H1 (cell line): ENCODE measurements at regions not wholly inside any gene's neighbourhood (a gene's known extent, or its start where the extent isn't known, plus 50 kb on each side); places are given as distances from the start of the nearest gene placed in this dataset.

Source experiments
- CTCF ChIA-PET: fragments of 300-600 bp; sonication (Branson Sonifier 250); formaldehyde crosslinking; loops from one replicate; lab custom pipeline; 2021; ENCODE audit not compliant: partially characterized antibody; lab: Charles Lee
- POLR2A ChIA-PET: fragments of 300-600 bp; sonication (Branson Sonifier 250); formaldehyde crosslinking; loops from one replicate; lab custom pipeline; 2021; ENCODE audit warnings: inconsistent platforms; ENCODE audit not compliant: partially characterized antibody; lab: Charles Lee
- DNase-seq, 2 experiments: peaks; one replicate each; pipeline versions ENCODE4 v3.0.0 to v3.0.0-alpha.2; 2010 to 2022; ENCODE audit warnings: low spot score in 2 of 2, low read depth in 1 of 2, mixed read lengths in 1 of 2
- FAIRE-seq: peaks from 2 replicates; lab custom pipeline; 2011; peaks lifted over from hg19 to GRCh38; lab: Jason Lieb, UNC
- H2AFZ ChIP-seq: 2 replicates; pipeline ENCODE4 v1.8.1; 2012; ENCODE audit warnings: low read length, inconsistent platforms
- H2AK5ac ChIP-seq: 2 replicates; pipeline ENCODE4 v1.6.1; 2013; ENCODE audit warnings: low read depth, low read length
- H2BK120ac ChIP-seq: replicated peaks from 2 replicates; pipeline ENCODE3; 2013; ENCODE audit warnings: low read depth, low read length, inconsistent platforms
- H2BK12ac ChIP-seq: 2 replicates; pipeline ENCODE4 v1.6.1; 2013; ENCODE audit warnings: low read depth, low read length
- H2BK15ac ChIP-seq: 2 replicates; pipeline ENCODE4 v1.6.1; 2013; ENCODE audit warnings: low read length
- H2BK20ac ChIP-seq: 2 replicates; pipeline ENCODE4 v1.6.1; 2013; ENCODE audit warnings: low read length
- H2BK5ac ChIP-seq: 2 replicates; pipeline ENCODE4 v1.6.1; 2013; ENCODE audit warnings: low read depth, low read length
- H3K14ac ChIP-seq: 2 replicates; pipeline ENCODE4 v1.6.1; 2013; ENCODE audit warnings: inconsistent platforms; ENCODE audit not compliant: insufficient read length
- H3K18ac ChIP-seq: 2 replicates; pipeline ENCODE4 v1.6.1; 2013; ENCODE audit warnings: low read length; ENCODE audit errors: extremely low read depth
- H3K23ac ChIP-seq: 2 replicates; pipeline ENCODE4 v1.6.1; 2013; ENCODE audit warnings: inconsistent platforms; ENCODE audit not compliant: insufficient read length
- H3K23me2 ChIP-seq: 2 replicates; pipeline ENCODE4 v1.6.1; 2013; ENCODE audit warnings: low read depth, low read length
- H3K27ac ChIP-seq: 2 replicates; pipeline ENCODE4 v1.6.1; 2011; ENCODE audit warnings: low read depth, low read length, inconsistent platforms
- H3K27me3 ChIP-seq, 4 experiments: replicated peaks in 1 of 4; 1 replicate in 1 of 4; 2 replicates in 3 of 4; pipeline versions ENCODE4 v1.6.1 to v1.8.1; 2011 to 2013; ENCODE audit warnings: low read length in 3 of 4, mild to moderate bottlenecking in 3 of 4, inconsistent platforms in 2 of 4, mixed read lengths in 2 of 4, moderate library complexity in 1 of 4; ENCODE audit not compliant: control insufficient read depth in 3 of 4, insufficient read depth in 3 of 4; ENCODE audit errors: extremely low read depth in 1 of 4
- H3K36me3 ChIP-seq, 4 experiments: 2 replicates each; pipeline versions ENCODE4 v1.6.1 to v1.8.1; 2011 to 2013; ENCODE audit warnings: mild to moderate bottlenecking in 4 of 4, low read length in 3 of 4, moderate library complexity in 2 of 4, control low read depth in 1 of 4, inconsistent platforms in 1 of 4; ENCODE audit not compliant: insufficient read depth in 4 of 4, control insufficient read depth in 2 of 4
- H3K4ac ChIP-seq: replicated peaks from 2 replicates; pipeline ENCODE3; 2013; ENCODE audit warnings: low read length, low read depth, mixed read lengths, inconsistent platforms; ENCODE audit not compliant: insufficient read length
- H3K4me1 ChIP-seq, 4 experiments: replicated peaks in 1 of 4; 1 replicate in 1 of 4; 2 replicates in 3 of 4; pipeline versions ENCODE4 v1.6.1 to v1.8.1; 2011 to 2013; ENCODE audit warnings: low read length in 3 of 4, inconsistent platforms in 2 of 4, mixed read lengths in 1 of 4; ENCODE audit not compliant: insufficient read depth in 4 of 4, control insufficient read depth in 3 of 4
- H3K4me2 ChIP-seq, 2 experiments: 2 replicates each; pipeline versions ENCODE4 v1.6.1 to v1.8.1; 2011 to 2013; ENCODE audit warnings: low read depth in 2 of 2, low read length in 2 of 2, control low read depth in 1 of 2, inconsistent platforms in 1 of 2, mild to moderate bottlenecking in 1 of 2; ENCODE audit not compliant: insufficient read depth in 1 of 2
- H3K4me3 ChIP-seq, 4 experiments: fragments of 200-600, 300-600 bp in 1 of 4; sonication (generic), shearing (Covaris generic), sonication (Bioruptor Twin) in 1 of 4; 2 replicates each; pipeline versions ENCODE4 v1.5.1 to v1.8.1; 2011 to 2016; ENCODE audit warnings: low read length in 4 of 4, low read depth in 3 of 4, control low read depth in 2 of 4, inconsistent platforms in 2 of 4, mild to moderate bottlenecking in 2 of 4, mixed read lengths in 1 of 4, moderate library complexity in 1 of 4; ENCODE audit not compliant: insufficient read depth in 2 of 4; ENCODE audit errors: extremely low read depth in 1 of 4
- H3K56ac ChIP-seq: replicated peaks from 2 replicates; pipeline ENCODE3; 2013; ENCODE audit warnings: low read depth, mild to moderate bottlenecking, mixed read lengths, low read length, inconsistent platforms; ENCODE audit not compliant: insufficient read length
- H3K79me1 ChIP-seq: 2 replicates; pipeline ENCODE4 v1.6.1; 2013; ENCODE audit warnings: low read depth, low read length, control low read depth
- H3K79me2 ChIP-seq, 2 experiments: 2 replicates each; pipeline versions ENCODE4 v1.6.1 to v1.8.1; 2012 to 2013; ENCODE audit warnings: low read length in 2 of 2, mild to moderate bottlenecking in 2 of 2, inconsistent platforms in 1 of 2; ENCODE audit not compliant: insufficient read depth in 2 of 2, control insufficient read depth in 1 of 2
- H3K9ac ChIP-seq, 4 experiments: replicated peaks in 1 of 4; 1 replicate in 1 of 4; 2 replicates in 3 of 4; pipeline versions ENCODE4 v1.6.1 to v1.8.1; 2011 to 2013; ENCODE audit warnings: low read depth in 3 of 4, low read length in 3 of 4, control low read depth in 2 of 4, mild to moderate bottlenecking in 2 of 4, moderate library complexity in 2 of 4, inconsistent platforms in 1 of 4; ENCODE audit errors: extremely low read depth in 1 of 4
- H3K9me3 ChIP-seq, 2 experiments: 2 replicates each; pipeline versions ENCODE4 v1.6.1 to v1.8.1; 2012 to 2013; ENCODE audit warnings: mild to moderate bottlenecking in 2 of 2, moderate library complexity in 2 of 2, control low read depth in 1 of 2, inconsistent platforms in 1 of 2, low read depth in 1 of 2, low read length in 1 of 2, mixed read lengths in 1 of 2; ENCODE audit not compliant: insufficient read depth in 2 of 2
- H4K20me1 ChIP-seq, 2 experiments: replicated peaks in 1 of 2; 2 replicates each; pipeline versions ENCODE3 to v1.8.1; 2011 to 2013; ENCODE audit warnings: inconsistent platforms in 2 of 2, low read length in 2 of 2, mild to moderate bottlenecking in 1 of 2; ENCODE audit not compliant: insufficient read depth in 2 of 2, control insufficient read depth in 1 of 2
- H4K5ac ChIP-seq: 2 replicates; pipeline ENCODE4 v1.6.1; 2013; ENCODE audit warnings: low read length, low read depth, mixed read lengths, inconsistent platforms; ENCODE audit not compliant: insufficient read length
- H4K8ac ChIP-seq: 2 replicates; pipeline ENCODE4 v1.8.0; 2013; ENCODE audit warnings: mild to moderate bottlenecking, moderate library complexity, low read length, inconsistent platforms; ENCODE audit not compliant: insufficient read depth; ENCODE audit errors: extremely low read depth
- H4K91ac ChIP-seq: replicated peaks from 2 replicates; pipeline ENCODE3; 2013; ENCODE audit warnings: low read length, mixed read lengths, inconsistent platforms; ENCODE audit not compliant: insufficient read length
- EGR1 ChIP-seq: IDR thresholded peaks from 2 replicates; pipeline ENCODE4 v1.6.1; 2011; ENCODE audit warnings: low read depth, low read length, borderline replicate concordance
- EP300 ChIP-seq, 2 experiments: IDR thresholded peaks; 1 replicate in 1 of 2; 2 replicates in 1 of 2; pipeline ENCODE4 v1.6.1; 2011 to 2012; ENCODE audit warnings: low read depth in 2 of 2, low read length in 2 of 2, mild to moderate bottlenecking in 2 of 2, borderline replicate concordance in 1 of 2, inconsistent platforms in 1 of 2, moderate library complexity in 1 of 2
- JUND ChIP-seq: IDR thresholded peaks from 2 replicates; pipeline ENCODE4 v1.6.1; 2011; ENCODE audit warnings: mild to moderate bottlenecking, improper control_type of control experiment, low read length
- KDM1A ChIP-seq: fragments of 200-600, 300-600 bp; sonication (generic); IDR thresholded peaks from 2 replicates; pipeline ENCODE4 v1.7.1; 2016; ENCODE audit warnings: mild to moderate bottlenecking, low read length, borderline replicate concordance
- POLR2AphosphoS5 ChIP-seq: IDR thresholded peaks from 2 replicates; pipeline ENCODE4 v1.6.1; 2011; ENCODE audit warnings: low read depth, low read length
- RAD21 ChIP-seq, 2 experiments: IDR thresholded peaks in 1 of 2; conservative IDR thresholded peaks in 1 of 2; 2 replicates each; pipeline ENCODE4 v1.6.1; 2011; ENCODE audit warnings: low read depth in 2 of 2, low read length in 2 of 2, improper control_type of control experiment in 1 of 2, inconsistent platforms in 1 of 2, mild to moderate bottlenecking in 1 of 2, moderate library complexity in 1 of 2
- RXRA ChIP-seq: IDR thresholded peaks from 2 replicates; pipeline ENCODE4 v1.6.1; 2011; ENCODE audit warnings: low read depth, mild to moderate bottlenecking, low read length, moderate library complexity; ENCODE audit not compliant: insufficient read depth
- TAF7 ChIP-seq: optimal IDR thresholded peaks from 2 replicates; pipeline ENCODE3; 2011; ENCODE audit warnings: low read depth, mild to moderate bottlenecking, inconsistent platforms, low read length, moderate library complexity, borderline replicate concordance
- TCF12 ChIP-seq: IDR thresholded peaks from 2 replicates; pipeline ENCODE4 v1.6.1; 2011; ENCODE audit warnings: low read depth, mild to moderate bottlenecking, low read length
- WGBS, 2 experiments: shearing (Covaris generic) in 1 of 2; methylation state at CpG; one replicate each; pipeline versions ENCODE4 v1.1.6 to v1.1.7; 2013 to 2015; ENCODE audit warnings: low lambda C conversion rate in 2 of 2, mixed read lengths in 2 of 2, inconsistent platforms in 1 of 2, low coverage in 1 of 2, missing lambda C conversion rate in 1 of 2; ENCODE audit not compliant: insufficient replicate concordance in 2 of 2, insufficient coverage in 1 of 2, insufficient read length in 1 of 2; ENCODE audit errors: extremely low coverage in 1 of 2, missing lambda C conversion rate in 1 of 2; 5-methylcytosine and 5-hydroxymethylcytosine counted together
- TF ChIP-seq, protein P1 (sequence below): IDR thresholded peaks from 2 replicates; pipeline ENCODE4 v1.6.1; 2011; ENCODE audit warnings: low read length, improper control_type of control experiment
- TF ChIP-seq, protein P2 (sequence below): IDR thresholded peaks from 2 replicates; pipeline ENCODE4 v1.6.1; 2012; ENCODE audit warnings: inconsistent platforms

DNA sequence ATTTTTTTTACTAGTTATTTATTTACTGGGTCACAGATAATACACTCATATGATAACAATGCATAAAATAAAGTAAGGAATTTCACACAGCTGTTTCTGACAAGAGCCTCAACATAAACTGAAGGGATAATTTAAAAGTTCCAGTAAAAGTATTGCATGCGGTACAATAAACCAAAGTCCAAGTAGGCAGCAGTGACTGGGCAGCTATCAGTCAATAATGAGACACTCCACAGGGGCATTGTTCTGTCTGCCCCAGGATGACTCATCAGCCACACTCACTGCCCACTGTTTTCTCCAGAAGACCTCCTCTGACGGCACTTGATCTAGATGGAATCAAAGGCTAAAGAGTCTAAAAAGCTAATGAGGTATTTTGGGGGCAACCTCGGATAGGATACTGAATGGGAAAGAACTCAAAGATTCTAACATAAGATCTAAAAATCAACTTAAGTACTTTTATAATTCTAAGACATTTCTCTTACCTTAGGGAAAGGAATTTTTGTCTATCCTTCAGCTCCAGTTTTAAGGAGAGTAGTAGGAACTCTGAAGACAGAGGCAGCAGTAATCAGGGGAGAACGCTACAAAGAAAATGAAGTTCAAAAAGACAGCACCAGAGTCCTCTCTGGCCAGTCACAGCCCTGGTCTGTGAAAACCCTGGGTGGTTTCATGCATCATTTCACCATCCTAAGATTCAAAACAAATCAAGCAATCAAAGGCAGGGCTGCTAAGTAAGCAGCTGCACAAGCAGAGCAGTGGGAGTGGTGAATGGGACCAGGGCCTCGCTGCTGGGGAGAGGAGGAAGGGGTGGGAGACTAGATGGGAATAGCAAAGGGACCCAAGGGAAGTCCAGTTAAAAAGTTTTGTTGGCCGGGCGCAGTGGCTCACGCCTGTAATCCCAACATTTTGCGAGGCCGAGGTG, 175.1 kb downstream of the AVL9 start:
- DNase-seq (no peak), FAIRE-seq (no peak)
- H3K4me2 ChIP-seq, result no peak overlapping the region
- no peak overlapping the region for H2BK20ac ChIP-seq
- no peaks in the 10 kb centered on the region for H3K79me1 ChIP-seq
- H2AK5ac ChIP-seq, result no peak overlapping the region
- POLR2A ChIA-PET, result no interaction called here
- H3K9ac ChIP-seq, result no peak overlapping the region
- no peak overlapping the region for H3K4ac ChIP-seq
- H3K9me3 ChIP-seq, result 0 out of 4 replicates have a peak, but pooled peaks cover 0 to 4% of the 10 kb centered on the region in 2 experiments
- H4K20me1 ChIP-seq, result no peaks in the 10 kb centered on the region
- H2AFZ ChIP-seq, result no peak overlapping the region
- CTCF ChIA-PET, result no interaction called here
- H3K27ac ChIP-seq, result no peak overlapping the region
- H3K36me3 ChIP-seq, result no peaks in the 10 kb centered on the region
- H3K79me2 ChIP-seq, result no peaks in the 10 kb centered on the region
- no peak overlapping the region for H4K8ac ChIP-seq
- H3K18ac ChIP-seq, result no peak overlapping the region
- H4K91ac ChIP-seq, result no peak overlapping the region
- no peak overlapping the region for H2BK12ac ChIP-seq
- no peak overlapping the region for H3K56ac ChIP-seq
- no peak overlapping the region for H4K5ac ChIP-seq
- no peak overlapping the region for H2BK15ac ChIP-seq
- H2BK120ac ChIP-seq, result no peak overlapping the region
- H3K4me1 ChIP-seq, result peaks cover 0 to 4% (median 0%) of the 10 kb centered on the region in 4 experiments; a peak in 2 of 7 replicates
- H3K27me3 ChIP-seq, result no peaks in the 10 kb centered on the region
- no peak overlapping the region for H3K4me3 ChIP-seq
- no peak overlapping the region for H3K14ac ChIP-seq
- H2BK5ac ChIP-seq, result no peak overlapping the region
- H3K23ac ChIP-seq, result no peak overlapping the region
- H3K23me2 ChIP-seq, result no peaks in the 10 kb centered on the region
- WGBS, 2 experiments, result 90% methylated on average over 9 of the region's 10 CpGs; no CpG with 5 or more reads in 1 of the 2 experiments
- TF ChIP-seq TAF7 (no peak), KDM1A (no peak), RXRA (no peak), EP300 (IDR thresholded peaks at IDR 0.05; ENCODE audit: borderline replicate concordance in 1 of 2, low read depth in 2 of 2, low read length in 2 of 2) (no peak), TCF12 (no peak), JUND (peak; percentile 83), POLR2AphosphoS5 (no peak), EGR1 (no peak), RAD21 (IDR thresholded peaks at IDR 0.05 in 1 of 2, conservative IDR thresholded peaks at IDR 0.05 in 1 of 2; ENCODE audit: low read depth in 2 of 2, low read length in 2 of 2) (no peak)
- TF ChIP-seq, protein P1, sequence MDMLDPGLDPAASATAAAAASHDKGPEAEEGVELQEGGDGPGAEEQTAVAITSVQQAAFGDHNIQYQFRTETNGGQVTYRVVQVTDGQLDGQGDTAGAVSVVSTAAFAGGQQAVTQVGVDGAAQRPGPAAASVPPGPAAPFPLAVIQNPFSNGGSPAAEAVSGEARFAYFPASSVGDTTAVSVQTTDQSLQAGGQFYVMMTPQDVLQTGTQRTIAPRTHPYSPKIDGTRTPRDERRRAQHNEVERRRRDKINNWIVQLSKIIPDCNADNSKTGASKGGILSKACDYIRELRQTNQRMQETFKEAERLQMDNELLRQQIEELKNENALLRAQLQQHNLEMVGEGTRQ, result no peak
- TF ChIP-seq, protein P2, sequence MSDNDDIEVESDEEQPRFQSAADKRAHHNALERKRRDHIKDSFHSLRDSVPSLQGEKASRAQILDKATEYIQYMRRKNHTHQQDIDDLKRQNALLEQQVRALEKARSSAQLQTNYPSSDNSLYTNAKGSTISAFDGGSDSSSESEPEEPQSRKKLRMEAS, result no peak
